ENCODE measurements at regions not wholly inside any gene's neighbourhood (a gene's known extent, or its start where the extent isn't known, plus 50 kb on each side); places are given as distances from the start of the nearest gene placed in this dataset.

DNA sequence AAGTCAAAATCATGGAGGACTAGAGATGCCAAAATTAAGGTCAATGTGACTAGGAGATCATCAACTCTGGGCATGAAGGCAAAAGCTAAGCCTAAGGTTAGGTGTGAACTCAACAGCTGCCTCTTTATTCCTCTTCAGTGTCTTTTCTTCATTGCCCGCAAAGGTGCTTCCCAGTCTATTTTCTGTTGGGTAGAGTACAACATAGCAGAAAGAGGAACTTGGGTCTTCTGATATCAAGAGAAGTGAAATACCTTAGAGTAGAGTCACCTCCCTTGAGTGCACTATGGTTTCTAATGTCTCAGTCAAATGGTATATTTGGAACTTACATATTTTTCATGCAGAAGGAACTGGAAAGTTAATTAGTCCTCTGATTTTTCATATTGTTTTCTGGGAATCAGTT, 122.5 kb upstream of the GRIN3A start:
- no peak for DNase-seq
- intact Hi-C loops (cut with DNase I), result no loop called here
- Histone ChIP-seq H3K27ac (no peak overlapping the region), H3K27me3 (no peaks in the 10 kb centered on the region), H3K4me1 (no peaks in the 10 kb centered on the region), H3K9me3 (no peaks in the 10 kb centered on the region), H3K4me3 (replicated peaks in 1 of 3) (no peak overlapping the region), H3K36me3 (no peaks in the 10 kb centered on the region)
- WGBS, 2 donors, result 95 to 100% methylated on average over 1 of the region's 1 CpG
- TF ChIP-seq CTCF (IDR thresholded peaks at IDR 0.05) (no peak), POLR2A (IDR thresholded peaks at IDR 0.05) (no peak)

GRCh38 chr9:101859620-101860019, 121.2 kb upstream of the GRIN3A start:
- TF ChIP-seq POLR2A (IDR thresholded peaks at IDR 0.05) (no peak), CTCF (IDR thresholded peaks at IDR 0.05) (no peak)
- H3K27ac ChIP-seq, result no peak overlapping the region
- H3K4me3 ChIP-seq (replicated peaks in 1 of 3), result no peak overlapping the region
- 75 to 91% methylated on average over 3 of the region's 3 CpGs for WGBS, 2 donors
- H3K4me1 ChIP-seq, result no peaks in the 10 kb centered on the region
- no peaks in the 10 kb centered on the region for H3K9me3 ChIP-seq
- no peaks in the 10 kb centered on the region for H3K27me3 ChIP-seq
- DNase-seq, result no peak
- intact Hi-C loops (cut with DNase I), result no loop called here
- no peaks in the 10 kb centered on the region for H3K36me3 ChIP-seq

- H3K36me3 ChIP-seq, result no peaks in the 10 kb centered on the region
- no peaks in the 10 kb centered on the region for H3K9me3 ChIP-seq
- WGBS, 2 donors, result 54 to 70% methylated on average over 5 of the region's 5 CpGs
- H3K27ac ChIP-seq, result no peak overlapping the region
- no peak for TF ChIP-seq POLR2A (IDR thresholded peaks at IDR 0.05)
- TF ChIP-seq CTCF (IDR thresholded peaks at IDR 0.05), result no peak
- no peak for DNase-seq
- H3K4me3 ChIP-seq (replicated peaks in 1 of 3), result no peak overlapping the region
- intact Hi-C loops (cut with DNase I), result no loop called here
- H3K27me3 ChIP-seq, result no peaks in the 10 kb centered on the region
- H3K4me1 ChIP-seq, result no peaks in the 10 kb centered on the region
Observed at GRCh38 chr9:101858026-101858425, 119.6 kb upstream of the GRIN3A start.

GRCh38 chr9:101849102-101849707, 110.8 kb upstream of the GRIN3A start:
- TF ChIP-seq CTCF (IDR thresholded peaks at IDR 0.05), result no peak
- no peak for TF ChIP-seq POLR2A (IDR thresholded peaks at IDR 0.05)
- intact Hi-C loops (cut with DNase I), result no loop called here
- H3K9me3 ChIP-seq, result no peaks in the 10 kb centered on the region
- no peak for DNase-seq
- H3K36me3 ChIP-seq, result no peaks in the 10 kb centered on the region
- WGBS, 2 donors, result 55 to 56% methylated on average over 1 of the region's 1 CpG
- no peaks in the 10 kb centered on the region for H3K4me1 ChIP-seq
- H3K27me3 ChIP-seq, result no peaks in the 10 kb centered on the region
- H3K4me3 ChIP-seq (replicated peaks in 1 of 3), result no peak overlapping the region
- H3K27ac ChIP-seq, result no peak overlapping the region

- H3K9me3 ChIP-seq, result no peaks in the 10 kb centered on the region
- H3K27ac ChIP-seq, result no peak overlapping the region
- 47 to 48% methylated on average over 6 of the region's 6 CpGs for WGBS, 2 donors
- no peaks in the 10 kb centered on the region for H3K4me1 ChIP-seq
- intact Hi-C loops (cut with DNase I), result no loop called here
- no peaks in the 10 kb centered on the region for H3K27me3 ChIP-seq
- no peak overlapping the region for H3K4me3 ChIP-seq (replicated peaks in 1 of 3)
- no peak for TF ChIP-seq CTCF (IDR thresholded peaks at IDR 0.05)
- TF ChIP-seq POLR2A (IDR thresholded peaks at IDR 0.05), result no peak
- no peaks in the 10 kb centered on the region for H3K36me3 ChIP-seq
- peak in 1 of 2 donors; percentile 5 for DNase-seq
Observed at GRCh38 chr9:101848485-101848919, 110.1 kb upstream of the GRIN3A start.

Measured in thyroid gland (tissue), 4 donors.